GM12864 (cell line): ENCODE measurements at regions not wholly inside any gene's neighbourhood (a gene's known extent, or its start where the extent isn't known, plus 50 kb on each side); places are given as distances from the start of the nearest gene placed in this dataset.
"Not testable (repeated sequence)": the region's sequence is repeated elsewhere in the genome, so short reads cannot be mapped to it uniquely, and the experiment has no call there.

Experiments used
- DNase-seq: peaks from one replicate; pipeline ENCODE4 v3.0.0-alpha.2; 2011; ENCODE audit warnings: low read depth
- H3K4me3 ChIP-seq: 2 replicates; pipeline ENCODE4 v1.5.1; 2011; ENCODE audit warnings: mild to moderate bottlenecking, low read depth, low read length, control low read depth
- CTCF ChIP-seq: IDR thresholded peaks from 2 replicates; pipeline ENCODE4 v1.5.1; 2011; ENCODE audit warnings: low read depth, mild to moderate bottlenecking, moderate library complexity, low read length, control low read depth, inconsistent platforms; ENCODE audit errors: missing control alignments

GRCh38 chr2:75390169-75390568, 170.6 kb downstream of the EVA1A start:
- H3K4me3 ChIP-seq, result no peak overlapping the region
- DNase-seq, result no peak
- TF ChIP-seq CTCF, result no peak

GRCh38 chr2:75389271-75389670, 171.5 kb downstream of the EVA1A start:
- H3K4me3 ChIP-seq, result no peak overlapping the region
- no peak for TF ChIP-seq CTCF
- no peak for DNase-seq

- no peak overlapping the region for H3K4me3 ChIP-seq
- TF ChIP-seq CTCF, result no peak
- no peak for DNase-seq
Measured at GRCh38 chr2:75381032-75381431, 179.7 kb downstream of the EVA1A start.

GRCh38 chr2:75379476-75380210, 180.3 kb upstream of the TACR1 start:
- no peak for DNase-seq
- TF ChIP-seq CTCF, result no peak
- no peak overlapping the region for H3K4me3 ChIP-seq

- no peak overlapping the region for H3K4me3 ChIP-seq
- no peak for DNase-seq
- TF ChIP-seq CTCF, result no peak
Measured at GRCh38 chr2:75375646-75376582, 176.6 kb upstream of the TACR1 start.

DNA sequence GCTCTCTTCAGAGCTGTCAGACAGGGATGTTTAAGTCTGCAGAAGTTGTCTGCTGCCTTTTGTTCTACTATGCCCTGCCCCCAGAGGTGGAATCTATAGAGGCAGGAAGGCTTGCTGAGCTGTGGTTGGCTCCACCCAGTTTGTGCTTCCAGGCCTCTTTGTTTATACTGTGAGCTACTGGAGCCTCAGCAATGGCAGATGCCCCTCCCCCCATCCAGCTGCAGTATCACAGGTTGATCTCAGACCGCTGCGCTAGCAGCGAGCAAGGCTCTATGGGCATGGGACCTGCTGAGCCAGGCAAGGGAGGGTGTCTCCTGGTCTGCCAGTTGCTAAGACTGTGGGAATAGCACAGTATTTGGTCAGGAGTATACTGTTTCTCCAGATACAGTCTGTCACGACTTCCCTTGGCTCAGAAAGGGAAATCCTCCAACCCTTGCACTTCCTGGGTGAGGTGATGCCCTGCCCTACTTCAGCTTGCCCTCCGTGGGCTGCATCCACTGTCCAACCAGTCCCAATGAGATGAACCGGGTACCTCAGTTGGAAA, 175.2 kb upstream of the TACR1 start:
- not testable (repeated sequence) for DNase-seq, H3K4me3 ChIP-seq

DNA sequence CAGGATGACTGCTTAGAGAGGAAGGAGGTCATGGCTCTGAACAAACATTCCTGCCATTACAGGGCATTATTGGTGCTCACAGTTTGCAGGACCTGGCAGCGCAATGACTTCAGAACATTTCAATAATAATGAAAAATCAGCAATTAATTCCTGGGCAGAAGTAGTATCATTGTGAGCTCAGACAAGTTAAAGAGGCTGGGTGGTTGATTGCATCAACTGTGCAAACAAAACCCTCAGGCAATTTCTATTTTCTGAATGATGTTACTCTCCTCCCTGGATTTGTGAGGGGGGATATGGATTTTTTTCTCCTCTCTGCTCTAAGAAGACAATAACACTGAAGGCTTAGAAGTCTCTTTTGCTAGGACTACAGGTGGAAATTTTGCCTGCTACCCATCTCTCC, 168.1 kb upstream of the TACR1 start:
- no peak for DNase-seq
- no peak overlapping the region for H3K4me3 ChIP-seq
- TF ChIP-seq CTCF, result no peak
